MG63 (cell line): ENCODE measurements at regions not wholly inside any gene's neighbourhood (a gene's known extent, or its start where the extent isn't known, plus 50 kb on each side); places are given as distances from the start of the nearest gene placed in this dataset.
A peak's percentile ranks its signal among the peaks of the same experiment; 100 is the strongest.

Source experiments
- DNase-seq: peaks from one replicate; pipeline ENCODE4 v3.0.0-alpha.2; 2020
- H3K27me3 ChIP-seq: fragments of 250-450 bp; sonication (Bioruptor Pico); 2 replicates; pipeline ENCODE4 v1.5.1; 2020; ENCODE audit warnings: mild to moderate bottlenecking, moderate library complexity
- H3K36me3 ChIP-seq: fragments of 250-450 bp; sonication (Bioruptor Pico); 2 replicates; pipeline ENCODE4 v1.5.1; 2020; ENCODE audit warnings: mild to moderate bottlenecking, moderate library complexity
- H3K4me3 ChIP-seq: fragments of 250-450 bp; sonication (Bioruptor Pico); 2 replicates; pipeline ENCODE4 v1.5.1; 2020; ENCODE audit warnings: mild to moderate bottlenecking, moderate library complexity
- H3K9me3 ChIP-seq: fragments of 250-450 bp; sonication (Bioruptor Pico); 2 replicates; pipeline ENCODE4 v1.5.1; 2020; ENCODE audit warnings: mild to moderate bottlenecking, moderate library complexity

GRCh38 chr5:54653956-54654614, 136.5 kb downstream of the SNX18 start:
- Histone ChIP-seq H3K36me3 (no peaks in the 10 kb centered on the region), H3K27me3 (no peaks in the 10 kb centered on the region), H3K9me3 (no peaks in the 10 kb centered on the region), H3K4me3 (no peak overlapping the region)
- no peak for DNase-seq

- Histone ChIP-seq H3K36me3 (no peaks in the 10 kb centered on the region), H3K27me3 (no peaks in the 10 kb centered on the region), H3K9me3 (no peaks in the 10 kb centered on the region), H3K4me3 (no peak overlapping the region)
- DNase-seq: peak; percentile 93
These were observed 134.0 kb downstream of the SNX18 start for GRCh38 chr5:54651482-54652076.

GRCh38 chr5:54649041-54649504, 131.5 kb downstream of the SNX18 start:
- Histone ChIP-seq H3K27me3 (no peaks in the 10 kb centered on the region), H3K36me3 (no peaks in the 10 kb centered on the region), H3K9me3 (no peaks in the 10 kb centered on the region), H3K4me3 (no peak overlapping the region)
- DNase-seq: no peak

DNA sequence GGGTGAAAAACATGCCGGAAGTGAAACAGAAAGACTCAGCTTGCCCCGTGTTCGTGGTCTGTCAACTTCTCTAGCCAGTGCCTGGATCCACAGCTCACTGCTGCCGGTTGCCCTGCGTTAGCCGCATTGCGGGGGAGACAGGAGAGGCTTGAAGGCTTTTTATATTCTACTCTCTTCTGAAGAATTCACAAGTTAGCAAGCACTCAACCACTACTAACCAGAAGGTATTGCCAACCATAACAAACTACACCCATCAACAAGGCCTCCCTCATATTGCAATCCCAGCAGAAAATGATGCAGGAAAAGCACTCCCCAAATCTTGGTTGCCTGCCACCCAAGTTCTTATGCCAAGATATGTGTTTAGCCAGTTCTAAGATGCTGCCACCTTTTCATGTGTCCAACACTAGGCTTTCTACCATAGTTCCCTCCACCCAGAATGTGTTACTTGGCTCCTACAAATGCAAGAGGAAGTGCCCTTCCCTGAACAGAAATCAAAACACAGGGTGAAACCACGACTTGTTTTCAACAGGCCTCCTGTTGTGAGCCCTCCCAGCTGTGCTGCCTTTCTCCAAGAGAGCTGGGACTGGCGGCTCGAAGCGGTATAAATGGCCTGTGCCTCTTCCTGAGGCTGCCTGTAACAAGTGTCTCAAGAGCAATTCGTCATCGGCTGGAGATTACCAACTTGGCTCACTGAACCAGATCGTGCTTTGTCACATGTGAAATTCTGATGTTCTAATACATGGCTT, 129.0 kb downstream of the SNX18 start:
- Histone ChIP-seq H3K36me3 (no peaks in the 10 kb centered on the region), H3K9me3 (no peaks in the 10 kb centered on the region), H3K27me3 (no peaks in the 10 kb centered on the region), H3K4me3 (no peak overlapping the region)
- peak; percentile 93 for DNase-seq

GRCh38 chr5:54645882-54646355, 128.4 kb downstream of the SNX18 start:
- Histone ChIP-seq H3K4me3 (no peak overlapping the region), H3K9me3 (no peaks in the 10 kb centered on the region), H3K36me3 (no peaks in the 10 kb centered on the region), H3K27me3 (no peaks in the 10 kb centered on the region)
- no peak for DNase-seq

- Histone ChIP-seq H3K27me3 (no peaks in the 10 kb centered on the region), H3K36me3 (no peaks in the 10 kb centered on the region), H3K4me3 (no peak overlapping the region), H3K9me3 (no peaks in the 10 kb centered on the region)
- peak; percentile 58 for DNase-seq
These were observed 126.7 kb downstream of the SNX18 start for GRCh38 chr5:54644226-54644625.

DNA sequence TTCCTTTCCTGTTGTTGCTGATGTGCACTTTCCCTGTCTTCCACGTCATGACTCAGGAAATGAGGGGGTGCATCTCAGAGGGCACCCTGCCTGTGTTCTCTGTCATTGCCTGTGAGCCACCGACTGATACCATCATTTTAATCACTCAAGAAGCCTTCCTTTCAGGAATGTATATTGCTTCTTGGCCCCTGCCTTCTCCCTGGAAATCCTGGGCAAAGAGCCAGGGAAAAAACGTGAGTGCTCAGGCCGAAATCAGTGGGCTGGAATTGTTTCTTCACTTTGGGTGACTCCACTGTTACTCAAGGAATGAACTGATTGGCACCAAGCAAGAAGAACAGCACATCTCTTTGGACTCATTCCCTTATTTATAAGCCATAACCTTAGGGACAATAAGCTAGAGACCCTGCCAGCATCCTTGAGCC, 126.1 kb downstream of the SNX18 start:
- Histone ChIP-seq H3K36me3 (no peaks in the 10 kb centered on the region), H3K4me3 (no peak overlapping the region), H3K9me3 (no peaks in the 10 kb centered on the region), H3K27me3 (no peaks in the 10 kb centered on the region)
- DNase-seq: peak; percentile 89

DNA sequence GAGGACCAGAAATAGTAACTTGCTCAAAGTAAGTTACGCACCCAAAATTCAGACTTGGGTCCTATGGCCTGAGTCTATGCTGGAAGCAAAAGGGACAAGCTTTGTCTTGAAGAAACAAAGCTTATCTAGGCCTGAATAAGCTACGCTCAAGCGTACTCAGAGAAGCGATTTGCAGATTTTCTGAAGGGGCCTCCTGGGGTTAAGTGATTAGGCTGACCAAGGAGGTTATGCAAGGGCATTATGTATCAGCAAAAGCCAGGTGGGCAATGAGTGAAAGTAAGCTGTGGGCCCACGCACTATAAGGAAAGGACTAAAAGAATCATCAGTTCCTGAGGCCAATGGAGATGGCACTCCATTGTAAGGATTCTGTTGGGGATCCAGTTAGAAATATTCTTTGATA, 122.1 kb downstream of the SNX18 start:
- no peaks in the 10 kb centered on the region for H3K9me3 ChIP-seq
- H3K27me3 ChIP-seq: no peaks in the 10 kb centered on the region
- H3K4me3 ChIP-seq: no peak overlapping the region
- H3K36me3 ChIP-seq: no peaks in the 10 kb centered on the region
- DNase-seq: no peak

GRCh38 chr5:54638106-54638505, 120.5 kb downstream of the SNX18 start:
- no peak overlapping the region for H3K4me3 ChIP-seq
- H3K27me3 ChIP-seq: no peaks in the 10 kb centered on the region
- DNase-seq: no peak
- no peaks in the 10 kb centered on the region for H3K9me3 ChIP-seq
- H3K36me3 ChIP-seq: no peaks in the 10 kb centered on the region

- Histone ChIP-seq H3K9me3 (no peaks in the 10 kb centered on the region), H3K4me3 (no peak overlapping the region), H3K36me3 (no peaks in the 10 kb centered on the region), H3K27me3 (no peaks in the 10 kb centered on the region)
- DNase-seq: no peak
These were observed 120.1 kb downstream of the SNX18 start for GRCh38 chr5:54637654-54638053.

GRCh38 chr5:54634089-54634488, 116.5 kb downstream of the SNX18 start:
- Histone ChIP-seq H3K4me3 (no peak overlapping the region), H3K27me3 (no peaks in the 10 kb centered on the region), H3K36me3 (no peaks in the 10 kb centered on the region), H3K9me3 (no peaks in the 10 kb centered on the region)
- no peak for DNase-seq

DNA sequence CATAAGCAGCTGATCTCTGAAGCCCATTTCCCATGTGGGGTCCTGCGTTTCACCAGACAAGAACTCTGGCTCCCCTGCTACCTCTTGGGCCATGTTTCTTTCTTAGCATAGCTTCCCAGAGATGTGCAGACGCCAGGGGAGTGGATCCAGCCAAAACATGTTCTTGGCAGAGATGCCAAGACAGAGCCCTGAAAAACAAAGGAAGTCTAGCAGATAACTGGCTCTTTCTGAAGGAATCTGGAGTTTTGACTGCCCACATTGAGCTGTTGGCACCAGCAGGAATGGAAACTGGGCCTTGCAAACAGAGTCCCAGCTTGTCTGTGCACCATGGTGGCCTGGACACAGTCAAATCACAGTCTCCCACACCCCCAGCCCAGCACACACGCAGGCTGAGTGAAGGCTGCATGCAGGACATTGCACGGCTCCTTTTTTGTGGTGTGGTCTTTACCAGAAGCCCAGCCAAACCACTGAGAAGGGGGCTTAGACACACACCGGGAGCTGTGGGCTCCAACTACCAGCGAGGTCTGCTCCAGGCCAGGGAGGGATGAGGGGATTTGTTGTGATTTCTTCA, 114.7 kb downstream of the SNX18 start:
- DNase-seq: peak; percentile 61
- H3K9me3 ChIP-seq: no peaks in the 10 kb centered on the region
- no peaks in the 10 kb centered on the region for H3K36me3 ChIP-seq

DNA sequence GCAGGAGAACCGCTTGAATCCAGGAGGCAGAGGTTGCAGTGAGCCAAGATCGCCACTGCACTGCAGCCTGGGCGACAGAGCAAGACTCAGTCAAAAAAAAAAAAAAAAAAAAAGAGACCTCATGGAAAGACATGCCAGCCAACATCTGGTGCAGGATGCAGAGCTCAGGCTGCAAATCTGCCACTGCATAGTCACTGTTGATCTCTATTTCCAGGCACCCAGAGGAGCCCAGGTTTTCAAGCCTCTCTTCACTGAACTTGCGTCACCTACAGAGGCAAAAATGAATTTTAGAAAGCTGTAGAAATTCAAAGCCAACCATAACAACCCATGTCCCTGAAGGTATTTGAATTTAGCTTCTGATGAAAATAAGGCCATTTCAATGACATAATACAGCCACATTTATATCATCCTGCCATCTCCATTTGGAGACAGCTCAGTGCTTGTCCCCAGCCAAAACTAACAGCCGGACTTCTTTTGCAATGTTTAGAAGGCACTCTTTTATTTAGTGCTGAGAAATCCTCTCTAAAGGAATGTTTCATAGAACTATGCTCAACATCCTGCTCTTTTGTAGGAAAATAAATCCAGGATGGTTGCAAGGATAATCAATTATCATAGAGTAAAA, 113.3 kb downstream of the SNX18 start:
- Histone ChIP-seq H3K27me3 (no peaks in the 10 kb centered on the region), H3K9me3 (no peaks in the 10 kb centered on the region), H3K36me3 (no peaks in the 10 kb centered on the region), H3K4me3 (no peak overlapping the region)
- no peak for DNase-seq

More for the DNA sequence above, 114.7 kb downstream of the SNX18 start:
- H3K27me3 ChIP-seq: no peaks in the 10 kb centered on the region
- H3K4me3 ChIP-seq: no peak overlapping the region

DNA sequence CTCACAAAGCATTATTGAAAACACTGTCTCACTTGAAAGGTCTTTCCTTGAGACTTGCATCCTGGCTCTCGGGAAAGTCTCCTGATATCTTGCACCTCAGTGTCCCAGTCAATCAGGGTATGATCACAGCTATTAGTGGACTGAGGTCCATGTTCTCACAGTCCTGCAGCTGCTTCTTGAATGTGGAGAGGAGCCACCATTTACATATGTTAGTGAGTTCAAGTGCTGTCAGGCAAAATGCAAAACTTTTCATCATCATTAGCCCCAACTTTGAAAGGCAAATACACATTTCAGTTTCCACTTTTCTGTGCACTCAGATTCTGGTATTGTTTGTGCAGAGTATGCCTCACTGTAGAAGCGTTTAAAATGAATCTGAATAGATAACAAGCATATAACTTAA, 111.6 kb downstream of the SNX18 start:
- Histone ChIP-seq H3K27me3 (no peaks in the 10 kb centered on the region), H3K36me3 (no peaks in the 10 kb centered on the region), H3K4me3 (no peak overlapping the region), H3K9me3 (no peaks in the 10 kb centered on the region)
- no peak for DNase-seq

DNA sequence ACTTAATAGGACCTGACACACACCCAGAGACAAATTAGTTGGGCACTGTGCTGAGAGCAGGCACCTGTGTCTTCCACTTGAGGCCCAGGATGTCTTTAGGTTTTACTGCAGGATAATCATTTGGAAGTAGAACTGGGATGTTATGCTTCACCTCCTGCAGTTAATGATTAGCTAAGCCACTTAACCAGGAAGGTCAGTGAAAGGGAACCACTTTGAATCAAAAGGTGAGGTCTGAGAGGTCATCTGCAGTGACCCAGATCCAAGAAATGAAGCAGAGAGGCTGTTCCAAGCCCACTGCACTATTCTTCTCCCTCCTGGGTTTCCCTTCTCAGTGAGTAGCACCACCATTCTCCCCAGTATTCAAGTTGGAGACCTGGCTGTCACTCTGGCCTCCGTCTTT, 110.5 kb downstream of the SNX18 start:
- DNase-seq: no peak
- Histone ChIP-seq H3K9me3 (no peaks in the 10 kb centered on the region), H3K4me3 (no peak overlapping the region), H3K36me3 (no peaks in the 10 kb centered on the region), H3K27me3 (no peaks in the 10 kb centered on the region)

DNA sequence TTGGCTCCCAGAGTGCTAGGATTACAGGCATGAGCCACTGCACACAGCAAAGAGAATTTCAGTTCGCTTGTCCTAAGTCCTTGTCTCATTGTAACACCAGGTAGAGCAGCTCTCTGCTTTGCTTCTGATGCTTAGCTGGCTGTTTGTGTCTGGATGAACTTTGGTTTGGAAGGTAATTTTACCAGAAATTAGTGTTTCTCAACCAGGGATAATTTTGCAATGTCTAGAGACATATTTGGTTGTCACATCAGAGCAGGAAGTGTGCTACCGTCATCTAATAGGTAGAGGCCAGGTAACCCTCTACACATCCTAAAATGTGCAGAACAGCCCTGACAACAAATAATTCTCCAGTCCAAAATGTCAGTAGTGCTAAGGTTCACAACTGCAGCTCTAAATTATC, 108.8 kb downstream of the SNX18 start:
- Histone ChIP-seq H3K36me3 (no peaks in the 10 kb centered on the region), H3K9me3 (no peaks in the 10 kb centered on the region), H3K27me3 (no peaks in the 10 kb centered on the region), H3K4me3 (no peak overlapping the region)
- DNase-seq: no peak
